Neuronal stem cell (in vitro differentiated cells): ENCODE measurements at regions not wholly inside any gene's neighbourhood (a gene's known extent, or its start where the extent isn't known, plus 50 kb on each side); places are given as distances from the start of the nearest gene placed in this dataset.

Experiments
- DNase-seq: peaks from one replicate; pipeline ENCODE4 v3.0.0-alpha.2; 2013; ENCODE audit warnings: low spot score
- H2AFZ ChIP-seq: one replicate; pipeline ENCODE4 v1.6.1; 2013; ENCODE audit warnings: mild to moderate bottlenecking, low read length, inconsistent platforms
- H2AK5ac ChIP-seq: 2 replicates; pipeline ENCODE4 v1.6.1; 2013; ENCODE audit warnings: low read depth, mild to moderate bottlenecking, inconsistent platforms, low read length, moderate library complexity, mixed read lengths
- H2BK120ac ChIP-seq: 2 replicates; pipeline ENCODE4 v1.6.1; 2013; ENCODE audit warnings: low read depth, mild to moderate bottlenecking, inconsistent platforms, low read length, moderate library complexity, mixed read lengths
- H2BK12ac ChIP-seq: one replicate; pipeline ENCODE4 v1.6.1; 2013; ENCODE audit warnings: low read length, inconsistent platforms
- H2BK15ac ChIP-seq: 2 replicates; pipeline ENCODE4 v1.6.1; 2013; ENCODE audit warnings: mild to moderate bottlenecking, low read length, inconsistent platforms, mixed read lengths
- H2BK5ac ChIP-seq: one replicate; pipeline ENCODE4 v1.6.1; 2013; ENCODE audit warnings: inconsistent platforms, mild to moderate bottlenecking, low read length, moderate library complexity
- H3K14ac ChIP-seq: one replicate; pipeline ENCODE4 v1.6.1; 2013; ENCODE audit warnings: low read length, inconsistent platforms
- H3K18ac ChIP-seq: 2 replicates; pipeline ENCODE4 v1.6.1; 2013; ENCODE audit warnings: low read length, inconsistent platforms
- H3K23ac ChIP-seq: 2 replicates; pipeline ENCODE4 v1.6.1; 2013; ENCODE audit warnings: low read depth, mild to moderate bottlenecking, mixed read lengths, low read length, inconsistent platforms; ENCODE audit not compliant: poor library complexity
- H3K27ac ChIP-seq: replicated peaks from 3 replicates; pipeline ENCODE4 v1.5.1; 2013; ENCODE audit warnings: low read length, inconsistent platforms
- H3K27me3 ChIP-seq, 3 experiments: 2 replicates each; pipeline ENCODE4 v1.6.1; 2013; ENCODE audit warnings: low read length in 3 of 3, mild to moderate bottlenecking in 2 of 3, inconsistent platforms in 1 of 3, low read depth in 1 of 3, mixed read lengths in 1 of 3, moderate library complexity in 1 of 3; ENCODE audit not compliant: control insufficient read depth in 3 of 3, insufficient read depth in 3 of 3
- H3K36me3 ChIP-seq, 2 donors: replicated peaks in 1 of 2; 2 replicates each; pipeline ENCODE4 v1.6.1; 2013; ENCODE audit warnings: low read length in 2 of 2; ENCODE audit not compliant: control insufficient read depth in 2 of 2, insufficient read depth in 2 of 2
- H3K4ac ChIP-seq: 2 replicates; pipeline ENCODE4 v1.6.1; 2013; ENCODE audit warnings: inconsistent platforms, mild to moderate bottlenecking, low read length, moderate library complexity
- H3K4me1 ChIP-seq, 2 donors: 1 replicate in 1 of 2; 2 replicates in 1 of 2; pipeline ENCODE4 v1.6.1; 2013; ENCODE audit warnings: low read length in 2 of 2, low read depth in 1 of 2; ENCODE audit not compliant: control insufficient read depth in 2 of 2, insufficient read depth in 1 of 2
- H3K4me2 ChIP-seq: one replicate; pipeline ENCODE4 v1.6.1; 2013; ENCODE audit warnings: mild to moderate bottlenecking, low read length, inconsistent platforms; ENCODE audit not compliant: insufficient read depth, poor library complexity, severe bottlenecking
- H3K4me3 ChIP-seq, 2 donors: 2 replicates each; pipeline ENCODE4 v1.5.1; 2013; ENCODE audit warnings: low read length in 2 of 2, mild to moderate bottlenecking in 2 of 2, inconsistent platforms in 1 of 2, moderate library complexity in 1 of 2
- H3K79me1 ChIP-seq: one replicate; pipeline ENCODE4 v1.6.1; 2013; ENCODE audit warnings: low read depth, mild to moderate bottlenecking, inconsistent platforms, low read length, moderate library complexity
- H3K9ac ChIP-seq: one replicate; pipeline ENCODE4 v1.6.1; 2013; ENCODE audit warnings: mild to moderate bottlenecking, low read depth, low read length, inconsistent platforms; ENCODE audit not compliant: poor library complexity
- H3K9me3 ChIP-seq, 2 donors: replicated peaks in 1 of 2; 2 replicates each; pipeline versions ENCODE3 to v1.6.1; 2013; ENCODE audit warnings: low read length in 2 of 2, mild to moderate bottlenecking in 2 of 2, inconsistent platforms in 1 of 2, low read depth in 1 of 2, mixed read lengths in 1 of 2, moderate library complexity in 1 of 2; ENCODE audit not compliant: control insufficient read depth in 2 of 2, insufficient read depth in 1 of 2
- H4K8ac ChIP-seq: one replicate; pipeline ENCODE4 v1.6.1; 2013; ENCODE audit warnings: low read depth, mild to moderate bottlenecking, inconsistent platforms, low read length, moderate library complexity
- H4K91ac ChIP-seq: one replicate; pipeline ENCODE4 v1.6.1; 2013; ENCODE audit warnings: low read length, low read depth, mild to moderate bottlenecking, inconsistent platforms; ENCODE audit not compliant: poor library complexity
- WGBS, 2 donors: extraction: QIAGEN DNeasy Blood & Tissue Kit; methylation state at CpG; one replicate each; pipeline ENCODE4 v1.1.7; 2013; ENCODE audit warnings: missing lambda C conversion rate in 2 of 2, mixed read lengths in 1 of 2; ENCODE audit not compliant: insufficient read length in 2 of 2, insufficient replicate concordance in 1 of 2; ENCODE audit errors: extremely low coverage in 2 of 2; 5-methylcytosine and 5-hydroxymethylcytosine counted together

DNA sequence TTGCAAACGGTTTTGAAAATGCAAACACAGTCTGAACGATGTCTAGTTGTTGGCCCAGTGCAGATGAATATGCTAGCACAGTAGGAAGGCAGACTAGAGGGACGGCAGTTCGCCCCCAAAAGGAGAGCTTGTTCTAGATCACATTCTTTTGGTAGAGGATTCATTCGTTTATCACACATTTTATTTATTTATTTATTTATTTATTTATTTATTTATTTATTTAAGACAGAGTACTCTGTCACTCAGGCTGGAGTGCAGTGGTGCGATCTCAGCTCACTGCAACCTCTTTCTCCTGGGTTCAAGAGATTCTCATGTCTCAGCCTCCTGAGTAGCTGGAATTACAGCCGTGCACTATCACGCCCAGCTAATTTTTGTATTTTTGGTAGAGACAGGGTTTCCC is 59.4 kb upstream of the ZPBP start:
- H4K91ac ChIP-seq, result no peak overlapping the region
- H2AFZ ChIP-seq, result no peak overlapping the region

GRCh38 chr7:50151661-50152060 is 58.6 kb upstream of the ZPBP start:
- H3K9me3 ChIP-seq, result no peaks in the 10 kb centered on the region
- H3K79me1 ChIP-seq, result no peaks in the 10 kb centered on the region
- H2AK5ac ChIP-seq, result no peak overlapping the region
- H4K8ac ChIP-seq, result no peak overlapping the region
- no peak for DNase-seq
- H4K91ac ChIP-seq, result no peak overlapping the region
- no peaks in the 10 kb centered on the region for H3K27me3 ChIP-seq
- no peak overlapping the region for H3K4me2 ChIP-seq
- WGBS, 2 donors, result no CpG with 5 or more reads among the region's 3 CpGs
- no peak overlapping the region for H3K27ac ChIP-seq
- no peak overlapping the region for H2AFZ ChIP-seq
- no peak overlapping the region for H3K14ac ChIP-seq
- no peaks in the 10 kb centered on the region for H3K36me3 ChIP-seq
- H2BK12ac ChIP-seq, result no peak overlapping the region
- no peak overlapping the region for H2BK5ac ChIP-seq
- no peak overlapping the region for H3K18ac ChIP-seq
- no peak overlapping the region for H3K9ac ChIP-seq
- no peak overlapping the region for H2BK120ac ChIP-seq
- H3K23ac ChIP-seq, result no peak overlapping the region
- H3K4ac ChIP-seq, result no peak overlapping the region
- H3K4me3 ChIP-seq, result no peak overlapping the region
- no peak overlapping the region for H2BK15ac ChIP-seq
- peaks cover 0 to 2% of the 10 kb centered on the region in 2 donors for H3K4me1 ChIP-seq

More for the DNA sequence above, 59.4 kb upstream of the ZPBP start:
- Histone ChIP-seq H3K14ac (no peak overlapping the region), H3K4me3 (no peak overlapping the region), H3K27me3 (no peaks in the 10 kb centered on the region), H2BK15ac (no peak overlapping the region), H3K23ac (no peak overlapping the region), H2BK12ac (no peak overlapping the region), H3K27ac (no peak overlapping the region), H3K36me3 (no peaks in the 10 kb centered on the region), H4K8ac (no peak overlapping the region), H3K9ac (no peak overlapping the region), H2BK120ac (no peak overlapping the region), H2AK5ac (no peak overlapping the region), H3K9me3 (no peaks in the 10 kb centered on the region), H3K79me1 (no peaks in the 10 kb centered on the region), H3K4me1 (peaks cover 0 to 2% of the 10 kb centered on the region in 2 donors), H3K4ac (no peak overlapping the region), H3K4me2 (no peak overlapping the region), H2BK5ac (no peak overlapping the region), H3K18ac (no peak overlapping the region)
- WGBS, 2 donors, result no CpG with 5 or more reads among the region's 8 CpGs
- no peak for DNase-seq

- Histone ChIP-seq H2AFZ (no peak overlapping the region), H4K8ac (no peak overlapping the region), H3K4me1 (peaks cover 0 to 2% of the 10 kb centered on the region in 2 donors), H2BK120ac (no peak overlapping the region), H3K27ac (no peak overlapping the region), H3K9me3 (no peaks in the 10 kb centered on the region), H3K14ac (no peak overlapping the region), H2AK5ac (no peak overlapping the region), H3K9ac (no peak overlapping the region), H2BK5ac (no peak overlapping the region), H3K23ac (no peak overlapping the region), H3K27me3 (no peaks in the 10 kb centered on the region), H3K36me3 (no peaks in the 10 kb centered on the region), H2BK15ac (no peak overlapping the region), H3K4me2 (no peak overlapping the region), H3K79me1 (no peaks in the 10 kb centered on the region), H3K18ac (no peak overlapping the region), H3K4me3 (no peak overlapping the region), H2BK12ac (no peak overlapping the region), H3K4ac (no peak overlapping the region), H4K91ac (no peak overlapping the region)
- no peak for DNase-seq
- no CpG with 5 or more reads among the region's 2 CpGs for WGBS, 2 donors
Observed at GRCh38 chr7:50151001-50151400, 58.0 kb upstream of the ZPBP start.

GRCh38 chr7:50149369-50149768 is 56.3 kb upstream of the ZPBP start:
- no peaks in the 10 kb centered on the region for H3K27me3 ChIP-seq
- peaks cover 0 to 2% of the 10 kb centered on the region in 2 donors for H3K4me1 ChIP-seq
- no CpG with 5 or more reads among the region's 2 CpGs for WGBS, 2 donors
- H2AFZ ChIP-seq, result no peak overlapping the region
- H3K36me3 ChIP-seq, result no peaks in the 10 kb centered on the region
- no peaks in the 10 kb centered on the region for H3K9me3 ChIP-seq
- no peak overlapping the region for H2BK120ac ChIP-seq
- H2BK5ac ChIP-seq, result no peak overlapping the region
- H2BK12ac ChIP-seq, result no peak overlapping the region
- no peak overlapping the region for H3K27ac ChIP-seq
- no peak overlapping the region for H3K18ac ChIP-seq
- no peak overlapping the region for H4K8ac ChIP-seq
- no peak overlapping the region for H3K4me3 ChIP-seq
- no peak for DNase-seq
- H3K4me2 ChIP-seq, result no peak overlapping the region
- no peak overlapping the region for H3K14ac ChIP-seq
- no peak overlapping the region for H3K23ac ChIP-seq
- no peak overlapping the region for H3K9ac ChIP-seq
- no peaks in the 10 kb centered on the region for H3K79me1 ChIP-seq
- no peak overlapping the region for H2BK15ac ChIP-seq
- H4K91ac ChIP-seq, result no peak overlapping the region
- H3K4ac ChIP-seq, result no peak overlapping the region
- H2AK5ac ChIP-seq, result no peak overlapping the region
